ENCODE measurements at regions not wholly inside any gene's neighbourhood (a gene's known extent, or its start where the extent isn't known, plus 50 kb on each side); places are given as distances from the start of the nearest gene placed in this dataset.
"Not testable (repeated sequence)": the region's sequence is repeated elsewhere in the genome, so short reads cannot be mapped to it uniquely, and the experiment has no call there.

DNA sequence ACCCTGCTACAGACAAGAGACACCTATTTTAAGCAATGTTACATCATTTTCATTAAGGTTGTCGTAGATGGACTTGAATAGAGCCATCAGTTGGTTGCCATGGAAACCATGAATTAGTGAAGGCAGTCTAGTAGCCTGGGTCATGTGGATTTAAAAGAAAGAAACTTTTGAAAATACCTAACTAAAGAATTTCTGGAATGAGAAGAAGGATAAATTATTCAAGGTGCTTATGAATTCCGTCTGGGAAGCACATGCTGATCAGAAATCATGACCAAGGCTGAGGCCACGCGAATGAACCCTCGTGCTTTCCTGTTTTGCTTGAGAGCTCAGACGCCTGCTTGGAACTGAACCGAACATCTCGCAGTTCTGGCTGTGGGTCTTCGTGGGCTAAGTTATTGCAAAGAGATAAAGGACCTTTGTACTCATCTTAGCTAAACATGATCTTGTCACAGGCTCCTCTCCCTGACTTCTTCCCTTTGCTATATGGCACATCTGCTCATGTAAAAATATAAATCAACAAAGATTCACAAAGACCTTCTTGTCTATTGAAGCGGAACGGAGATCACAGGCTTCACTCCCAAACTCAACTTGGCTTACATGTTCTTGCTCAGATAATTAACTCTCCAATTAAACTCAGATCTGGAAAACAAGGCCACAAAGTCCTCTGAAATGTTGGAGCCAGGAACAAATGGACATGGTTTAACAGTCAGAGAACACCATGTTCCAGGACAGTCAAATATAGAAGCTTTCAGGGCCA, 140.2 kb downstream of the NUFIP1 start:
- DNase-seq (ENCODE audit: low read depth): no peak

DNA sequence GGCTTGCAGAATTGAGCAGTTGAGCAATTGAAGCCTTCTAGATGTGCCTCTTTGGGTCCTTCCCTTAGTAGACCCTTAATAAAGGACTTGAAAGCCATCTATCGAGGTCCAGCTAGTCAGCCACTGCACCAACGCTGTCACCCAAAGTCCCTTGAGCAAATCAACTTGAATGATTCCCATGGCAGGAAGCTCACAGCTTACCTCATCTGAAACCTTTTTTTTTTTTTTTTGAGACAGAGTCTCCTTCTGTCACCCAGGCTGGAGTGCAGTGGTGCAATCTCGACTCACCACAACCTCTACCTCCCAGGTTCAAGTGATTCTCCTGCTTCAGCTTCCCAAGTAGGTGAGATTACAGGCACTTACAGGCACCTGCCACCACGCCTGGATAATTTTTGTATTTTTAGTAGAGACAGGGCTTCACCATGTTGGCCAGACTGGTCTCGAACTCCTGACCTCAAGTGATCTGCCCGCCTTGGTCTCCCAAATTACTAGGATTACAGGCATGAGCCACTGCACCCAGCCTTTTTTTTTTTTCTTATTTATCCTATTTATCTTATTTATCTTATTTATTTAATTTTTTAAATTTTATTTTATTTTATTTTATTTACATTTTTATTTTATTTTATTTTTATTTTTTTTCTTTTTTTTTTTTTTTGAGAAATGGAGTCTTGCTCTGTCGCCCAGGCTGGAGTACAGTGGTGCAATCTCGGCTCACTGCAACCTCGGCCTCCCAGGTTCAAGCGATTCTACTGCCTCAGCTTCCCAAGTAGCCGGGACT, 143.8 kb downstream of the NUFIP1 start:
- DNase-seq (ENCODE audit: low read depth): not testable (repeated sequence)

DNA sequence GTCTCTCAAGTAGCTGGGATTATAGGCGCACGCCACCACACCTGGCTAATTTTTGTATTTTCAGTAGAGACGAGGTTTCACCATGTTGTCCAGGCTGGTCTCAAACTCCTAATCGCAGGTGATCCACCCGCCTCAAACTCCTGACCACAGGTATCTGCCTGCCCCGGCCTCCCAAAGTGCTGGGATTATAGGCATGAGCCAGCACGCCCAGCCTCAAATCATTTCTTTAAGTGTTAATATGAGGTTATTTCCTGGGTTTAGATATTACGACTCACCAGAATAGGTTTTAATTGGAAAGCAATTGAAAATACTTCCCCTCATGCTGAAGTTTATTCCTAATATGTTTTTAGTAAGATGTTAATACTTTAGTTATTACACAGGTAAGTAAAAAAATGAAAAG, 144.5 kb downstream of the NUFIP1 start:
- no peak for DNase-seq (ENCODE audit: low read depth)

DNA sequence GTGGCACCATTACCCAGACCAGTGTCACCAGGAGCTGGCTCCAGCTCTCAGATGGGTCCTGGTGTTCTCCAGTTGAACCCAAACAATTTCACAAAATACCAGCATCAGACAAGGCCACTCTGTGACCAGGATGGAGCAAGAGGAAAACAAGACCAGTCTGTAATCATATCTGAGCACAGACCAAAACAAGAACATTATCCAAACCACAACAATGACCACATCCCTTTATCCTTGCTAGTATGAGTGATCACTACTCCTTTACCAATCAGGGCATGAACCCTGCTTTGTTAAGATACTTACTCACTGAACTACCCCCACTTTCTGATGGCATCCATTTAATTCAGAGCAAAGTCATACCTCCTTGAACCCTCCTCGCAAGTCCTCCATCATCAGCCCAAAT, 145.9 kb downstream of the NUFIP1 start:
- DNase-seq (ENCODE audit: low read depth): peak; percentile 62

DNA sequence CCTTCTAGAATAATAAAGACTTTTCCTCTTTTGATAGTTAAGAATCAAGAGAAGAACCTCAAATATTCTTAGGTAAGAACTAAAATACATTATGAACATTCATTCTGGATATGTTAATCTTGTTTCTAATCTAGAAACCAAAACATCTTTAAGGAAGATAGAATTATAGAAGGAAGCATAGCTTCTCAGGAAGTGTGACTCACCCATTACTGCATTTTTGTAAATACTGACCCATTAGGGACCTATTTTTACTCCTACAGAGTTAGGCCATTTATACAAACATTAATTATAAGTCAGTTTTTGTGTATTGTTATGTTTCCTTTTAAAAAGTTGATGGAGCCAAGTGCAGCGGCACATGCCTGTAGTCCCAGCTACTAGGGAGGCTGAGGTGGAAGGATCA, 147.1 kb downstream of the NUFIP1 start:
- peak; percentile 44 for DNase-seq (ENCODE audit: low read depth)

DNA sequence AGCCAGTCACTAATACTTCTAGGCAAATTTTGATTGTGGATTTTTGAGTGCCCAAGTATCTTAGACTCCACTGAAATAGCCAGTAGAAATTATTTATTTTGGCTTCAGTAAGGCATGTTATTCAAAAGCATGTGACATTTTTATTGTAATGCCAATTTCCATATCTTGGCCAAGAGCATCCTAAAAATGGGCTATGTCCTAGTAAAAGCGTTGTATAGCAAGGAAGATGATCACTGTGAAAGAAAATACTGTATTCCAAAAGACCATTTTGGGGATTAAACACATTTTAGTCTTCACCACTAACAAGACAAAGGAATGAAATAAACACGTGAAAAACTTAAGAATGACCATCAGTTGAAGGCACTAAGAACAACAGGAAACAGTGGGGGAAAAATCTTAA, 149.1 kb downstream of the NUFIP1 start:
- DNase-seq (ENCODE audit: low read depth): no peak

DNA sequence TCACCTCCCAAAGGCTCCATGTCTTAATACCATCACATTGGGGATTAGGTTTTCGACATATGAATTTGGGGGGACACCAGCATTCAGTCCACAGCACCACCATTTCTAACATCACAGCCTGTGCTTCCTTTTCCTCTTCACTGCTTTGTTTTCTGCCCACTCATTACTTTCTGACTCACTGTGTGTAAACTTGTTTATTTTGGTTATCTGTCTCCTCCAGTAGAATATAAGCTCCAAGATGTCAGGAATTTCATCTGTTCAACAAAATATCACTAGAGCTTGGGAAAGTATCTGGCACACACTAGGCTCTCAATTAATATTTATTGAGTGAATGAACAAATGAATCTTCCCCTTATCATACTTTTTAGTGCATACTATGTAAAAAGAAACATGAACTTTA, 152.0 kb downstream of the NUFIP1 start:
- no peak for DNase-seq (ENCODE audit: low read depth)

DNA sequence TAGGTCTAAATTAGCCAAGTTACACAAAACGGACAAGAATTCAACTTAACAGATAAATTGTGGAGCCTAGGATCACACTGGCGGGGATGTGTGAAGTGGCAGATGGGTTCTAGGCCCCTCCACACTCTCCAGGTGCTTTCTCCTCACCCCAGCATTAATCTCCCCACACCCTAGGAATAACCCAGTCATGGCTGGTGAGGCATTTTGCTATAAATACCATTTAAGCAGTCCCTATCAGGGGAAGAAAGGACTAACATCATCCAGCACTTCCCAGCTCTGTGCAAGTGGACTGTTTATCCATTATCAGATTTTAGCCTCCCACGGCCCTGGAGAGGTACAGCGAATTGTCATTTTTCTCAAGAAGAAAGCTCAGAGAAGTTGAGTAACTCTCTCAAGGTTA, 154.9 kb downstream of the NUFIP1 start:
- no peak for DNase-seq (ENCODE audit: low read depth)

DNA sequence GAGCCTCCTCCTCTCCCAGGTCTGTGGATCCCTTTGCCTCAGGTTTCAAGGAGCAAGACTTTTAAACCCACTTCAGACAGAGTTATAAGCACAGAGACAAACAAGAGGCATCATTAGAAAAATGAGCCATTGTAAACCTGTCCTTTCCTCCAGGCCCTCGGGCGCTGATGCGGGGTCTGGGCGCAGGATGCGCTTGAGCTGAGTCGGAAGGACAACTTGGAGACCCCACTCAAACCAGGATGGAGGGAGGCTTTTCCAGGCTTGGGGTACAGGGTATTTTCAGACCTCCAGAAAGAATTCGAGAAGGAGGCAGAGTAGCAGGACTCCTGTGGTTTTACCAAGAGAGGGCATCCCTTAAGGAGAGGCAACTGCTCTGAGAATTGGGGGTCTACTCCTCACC, 155.6 kb downstream of the NUFIP1 start:
- DNase-seq (ENCODE audit: low read depth): no peak

DNA sequence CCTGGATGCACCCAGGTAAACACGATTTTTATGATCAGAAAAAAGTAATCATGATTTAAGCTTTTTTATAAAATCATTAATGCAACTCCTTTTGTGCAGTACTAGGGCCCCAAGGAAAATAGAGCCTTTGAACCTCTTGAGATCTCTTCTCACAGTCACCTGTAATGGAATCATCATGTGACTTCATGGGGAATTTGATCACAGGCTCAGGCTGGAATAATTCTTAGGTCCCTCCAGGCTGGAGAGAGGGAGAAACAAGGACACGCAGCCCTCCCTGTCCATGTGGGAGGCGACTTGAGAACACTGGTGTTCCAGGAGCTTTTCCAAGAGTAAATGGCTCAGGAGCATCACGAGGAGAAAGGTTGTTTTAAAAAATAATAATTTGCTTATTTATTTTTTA, 156.1 kb downstream of the NUFIP1 start:
- DNase-seq (ENCODE audit: low read depth): no peak

DNA sequence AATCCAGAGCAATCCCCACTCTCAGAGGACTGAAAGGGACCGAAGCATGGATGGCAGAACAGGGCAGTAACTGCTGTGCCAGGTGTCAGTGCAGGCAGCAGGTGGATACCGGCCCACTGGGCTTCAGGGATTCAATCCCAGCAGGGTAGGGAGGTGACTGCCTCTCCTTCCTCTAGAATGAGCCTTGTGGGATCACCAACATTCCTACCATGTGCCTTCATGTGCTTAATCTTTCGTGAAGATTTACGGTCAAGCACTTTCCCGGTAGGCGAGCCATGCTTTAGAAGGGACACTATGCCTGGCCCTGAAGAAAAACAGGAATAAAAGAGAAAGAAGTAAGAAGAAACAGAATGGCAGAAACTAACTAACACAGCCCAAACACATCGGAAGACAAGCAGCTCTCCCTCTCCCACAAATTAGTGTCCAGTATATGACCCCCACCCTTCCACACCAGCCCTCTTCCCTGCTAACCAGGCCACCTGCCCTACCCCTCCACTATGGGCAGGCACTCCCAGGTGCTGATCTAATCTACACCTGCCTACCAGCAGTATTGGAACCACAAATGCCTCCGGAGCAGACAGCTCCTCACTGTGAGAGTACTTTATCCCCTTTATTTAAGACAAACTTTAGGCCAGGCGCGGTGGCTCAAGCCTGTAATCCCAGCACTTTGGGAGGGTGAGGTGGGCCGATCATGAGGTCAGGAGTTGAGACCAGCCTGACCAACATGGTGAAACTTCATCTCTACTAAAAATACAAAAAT, 162.5 kb downstream of the NUFIP1 start:
- no peak for DNase-seq (ENCODE audit: low read depth)

DNA sequence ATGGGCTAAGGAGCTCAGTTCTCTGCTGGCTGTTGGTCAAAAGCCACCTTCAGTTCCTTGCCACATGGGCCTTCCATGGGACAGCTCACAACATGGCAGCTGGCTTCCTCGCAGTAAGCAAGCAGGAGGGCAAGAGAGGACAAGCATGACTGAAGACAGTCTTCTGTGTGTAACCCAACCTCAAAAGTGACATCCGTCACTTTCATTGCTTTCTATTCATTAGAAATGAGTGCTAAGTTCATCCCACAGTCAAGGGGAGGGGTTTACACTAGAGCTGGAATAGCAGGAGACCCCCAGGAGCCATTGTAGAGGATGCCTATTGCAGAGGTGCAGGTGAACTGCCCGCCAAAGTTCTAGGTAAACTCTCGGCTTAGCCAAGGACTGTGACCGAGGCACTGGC, 163.3 kb downstream of the NUFIP1 start:
- no peak for DNase-seq (ENCODE audit: low read depth)

DNA sequence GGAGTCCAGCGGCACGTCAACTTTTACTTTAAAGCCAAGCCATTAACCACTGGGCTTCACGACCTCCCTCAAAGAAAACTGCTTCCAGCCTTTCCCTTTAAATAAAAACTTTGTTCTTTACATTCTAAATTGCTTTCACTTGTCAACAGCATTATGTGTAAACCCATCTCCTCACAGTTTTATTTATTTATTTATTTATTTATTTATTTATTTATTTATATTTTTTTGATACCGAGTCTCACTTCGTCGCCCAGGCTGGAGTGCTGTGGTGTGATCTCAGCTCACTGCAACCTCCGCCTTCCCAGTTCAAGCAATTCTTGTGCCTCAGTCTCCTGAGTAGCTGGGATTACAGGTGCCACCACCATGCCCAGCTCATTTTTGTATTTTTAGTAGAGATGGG, 165.7 kb downstream of the NUFIP1 start:
- not testable (repeated sequence) for DNase-seq (ENCODE audit: low read depth)

DNA sequence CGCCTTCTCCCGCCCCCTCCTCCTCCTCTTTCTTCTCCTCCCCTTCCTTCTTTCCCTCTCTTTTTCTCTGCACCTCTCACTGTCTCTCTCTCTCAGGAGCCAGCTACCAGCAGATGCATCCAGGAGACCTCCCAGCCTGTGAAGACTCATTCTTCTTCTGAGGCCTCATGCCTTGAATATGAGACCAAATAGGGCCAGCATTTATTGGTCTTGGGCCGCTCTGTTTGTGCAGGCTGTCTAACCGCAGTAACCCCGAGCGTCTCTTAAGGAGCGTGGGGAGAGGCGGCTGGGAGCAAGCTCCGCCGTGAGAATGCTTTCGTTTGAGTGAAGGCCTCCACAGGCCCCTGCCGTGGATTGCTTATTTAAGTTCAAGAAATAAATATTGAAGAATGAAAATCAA, 167.0 kb downstream of the NUFIP1 start:
- DNase-seq (ENCODE audit: low read depth): no peak

DNA sequence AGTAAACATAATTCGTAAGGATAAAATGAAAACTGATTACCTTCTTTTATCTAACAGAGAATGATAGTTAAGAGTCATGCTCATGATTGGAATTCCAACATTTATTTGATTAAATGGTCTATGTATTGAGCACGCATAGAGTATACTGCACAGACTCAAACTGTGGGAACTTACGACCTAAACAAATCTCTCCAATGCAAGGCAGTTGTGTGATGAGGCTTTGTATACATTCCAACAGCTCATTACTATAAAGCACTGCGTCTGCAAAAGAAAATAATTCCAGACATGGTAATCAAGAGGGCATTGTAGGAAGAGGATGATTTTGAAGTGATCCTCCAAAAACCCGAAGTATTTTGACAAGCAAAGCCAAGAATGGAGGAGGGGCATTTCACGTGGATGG, 169.5 kb downstream of the NUFIP1 start:
- no peak for DNase-seq (ENCODE audit: low read depth)

DNA sequence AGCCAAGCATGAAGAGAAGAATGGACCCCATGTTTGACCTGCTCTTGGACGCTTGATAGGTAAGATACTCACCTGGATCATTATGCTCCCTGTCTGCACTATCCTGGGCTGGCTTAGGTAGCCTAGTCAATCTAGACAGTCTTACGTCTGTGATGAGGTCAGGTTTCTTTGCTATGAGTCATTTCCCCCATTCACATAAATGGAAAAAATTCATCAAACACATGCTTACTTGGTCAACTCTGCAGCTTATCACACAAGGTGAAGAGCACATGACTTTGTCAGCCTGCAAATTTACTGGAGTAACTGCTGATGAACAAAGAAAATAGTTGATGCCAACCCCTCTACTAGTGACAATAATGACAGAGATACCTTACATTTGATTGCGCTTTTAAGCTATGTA, 170.0 kb downstream of the NUFIP1 start:
- peak; percentile 75 for DNase-seq (ENCODE audit: low read depth)

DNA sequence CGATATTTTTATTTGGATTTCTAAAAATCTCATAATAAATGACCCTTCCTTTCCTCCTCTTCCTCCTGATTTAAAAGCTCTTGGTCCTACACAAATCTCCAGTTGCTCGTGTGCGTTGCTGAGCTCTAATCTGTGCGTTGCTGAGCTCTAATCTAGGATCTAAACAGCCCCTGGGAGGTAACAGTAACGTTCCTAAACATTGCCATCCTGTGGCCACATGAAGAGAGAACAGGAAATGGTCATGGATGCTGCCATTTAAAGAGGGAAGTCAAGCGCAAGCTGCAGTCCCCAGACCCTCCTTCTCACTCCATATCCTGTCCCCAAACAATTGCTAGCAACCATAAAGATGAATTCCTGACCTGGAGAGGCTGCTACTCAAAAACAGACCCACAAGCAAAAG, 170.8 kb downstream of the NUFIP1 start:
- DNase-seq (ENCODE audit: low read depth): no peak

DNA sequence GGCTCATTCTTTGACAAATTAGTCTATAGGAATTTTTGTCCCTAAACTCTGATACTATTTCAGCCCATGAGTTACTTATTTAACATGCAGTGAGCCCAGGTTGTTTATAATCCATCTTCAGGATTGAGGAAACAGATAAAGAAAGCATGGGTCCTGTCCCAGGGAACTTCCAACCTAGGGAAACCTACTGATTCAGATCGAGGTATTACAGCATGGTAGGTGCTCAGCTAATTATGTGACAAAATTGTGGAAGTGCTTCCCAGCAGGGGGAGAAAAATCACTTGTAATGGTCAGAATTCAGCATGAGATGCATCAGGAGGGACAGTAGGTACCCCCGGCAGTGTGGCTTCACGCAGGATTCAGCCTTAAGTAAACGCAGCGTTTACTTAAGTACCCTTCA, 171.3 kb downstream of the NUFIP1 start:
- no peak for DNase-seq (ENCODE audit: low read depth)

DNA sequence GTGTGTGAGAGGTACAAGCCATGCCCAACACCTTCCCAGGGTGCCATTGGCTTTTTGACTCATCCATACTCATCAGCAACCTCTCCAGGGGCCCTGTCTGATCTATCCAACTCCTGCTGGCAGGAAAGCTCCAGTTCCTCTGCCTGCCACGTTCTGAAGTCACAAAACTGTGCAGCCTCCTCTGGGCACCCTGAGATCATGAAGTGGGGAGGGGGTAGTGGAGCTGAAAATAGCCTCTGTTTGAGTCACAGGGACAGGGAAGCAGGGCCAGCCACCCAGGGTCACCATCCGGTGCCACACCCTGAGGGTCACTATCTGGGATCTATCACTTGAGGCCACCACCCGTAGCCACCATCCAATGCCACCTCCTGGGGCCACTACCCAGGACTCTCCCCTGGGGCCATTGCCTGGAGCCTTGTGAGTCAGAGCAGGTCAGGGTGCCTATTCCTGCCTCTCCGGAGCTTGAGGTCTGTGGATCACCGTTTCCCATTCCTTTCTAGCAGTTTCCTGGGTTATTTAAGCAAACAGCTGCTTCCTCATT, 172.1 kb downstream of the NUFIP1 start:
- DNase-seq (ENCODE audit: low read depth): no peak

DNA sequence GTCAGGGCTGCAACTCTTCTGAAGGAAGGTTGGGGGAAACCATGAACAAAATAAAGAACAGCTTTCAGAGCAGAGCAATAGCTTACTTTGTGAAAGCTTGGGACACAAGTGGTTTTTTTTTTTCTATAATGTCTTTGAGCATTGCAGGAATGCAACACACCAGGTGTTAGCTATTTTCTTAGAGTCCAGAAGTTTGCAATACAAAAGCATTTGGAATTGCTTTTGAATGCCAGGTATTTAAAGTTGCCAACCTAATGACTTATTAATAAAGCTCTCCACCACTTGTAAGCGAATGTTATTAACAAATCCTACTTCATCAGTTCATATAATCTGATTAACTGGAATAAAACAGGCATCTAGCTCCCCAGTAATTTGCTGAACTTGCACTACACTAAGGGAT, 172.6 kb downstream of the NUFIP1 start:
- no peak for DNase-seq (ENCODE audit: low read depth)

DNA sequence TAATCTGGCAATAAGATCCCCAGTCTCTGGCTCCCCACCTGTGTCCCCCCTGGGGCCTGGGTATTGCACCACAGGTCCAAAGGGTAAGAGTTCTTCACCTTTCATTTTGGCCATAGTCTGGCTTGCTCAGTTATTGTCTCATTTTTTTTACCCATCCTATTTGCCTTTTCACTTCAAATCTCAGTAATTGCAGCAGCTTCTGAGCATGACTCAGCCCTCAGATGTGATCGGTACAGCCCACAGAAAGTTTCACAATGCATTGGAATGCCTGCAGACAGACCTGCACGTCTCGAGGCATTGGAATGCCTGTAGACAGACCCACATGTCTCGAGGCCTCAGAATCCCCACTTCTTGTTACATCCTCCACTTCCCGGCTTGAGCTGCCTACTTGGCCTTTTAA, 173.6 kb downstream of the NUFIP1 start:
- DNase-seq (ENCODE audit: low read depth): peak; percentile 98

DNA sequence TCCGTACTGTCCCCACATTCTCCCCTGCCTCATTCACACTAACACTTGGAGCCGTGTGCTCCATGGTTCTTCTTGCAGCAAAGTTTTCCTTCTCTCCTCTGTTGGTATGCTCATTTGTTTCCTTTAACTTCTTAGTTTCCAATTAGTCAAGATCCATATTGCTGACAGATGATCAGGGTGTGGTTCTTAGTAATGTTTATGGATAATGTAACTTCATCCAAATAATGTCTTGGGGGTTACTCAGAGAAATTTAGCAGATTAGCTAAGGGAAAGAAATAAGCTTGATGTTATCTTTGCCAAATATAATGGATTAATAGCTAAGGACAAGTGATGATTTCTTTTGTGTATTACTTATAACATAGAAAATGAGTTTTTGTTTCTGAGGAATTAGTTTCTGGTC, 174.4 kb downstream of the NUFIP1 start:
- no peak for DNase-seq (ENCODE audit: low read depth)

DNA sequence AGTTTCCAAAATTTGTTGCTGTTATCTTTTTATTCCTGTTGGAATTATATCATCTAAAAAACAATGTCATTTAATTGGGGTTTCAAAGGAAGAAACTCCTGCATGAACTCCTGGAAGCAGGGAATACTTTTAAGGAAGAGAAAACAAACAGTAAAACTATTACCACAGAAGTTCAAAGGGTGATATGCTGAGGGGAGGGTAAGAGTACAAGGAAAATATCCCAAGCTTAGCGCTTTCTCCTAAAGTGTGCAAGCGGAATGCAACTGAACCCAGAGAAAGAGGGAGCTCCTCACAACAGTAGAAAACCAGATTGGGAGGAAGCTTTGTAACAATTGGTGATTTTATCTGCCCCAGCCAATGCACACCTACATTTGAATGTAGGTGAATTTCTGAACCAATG, 175.1 kb downstream of the NUFIP1 start:
- no peak for DNase-seq (ENCODE audit: low read depth)

Data from non-pigmented ciliary epithelial cell (primary cell).